B cell (primary cell): ENCODE measurements at regions not wholly inside any gene's neighbourhood (a gene's known extent, or its start where the extent isn't known, plus 50 kb on each side); places are given as distances from the start of the nearest gene placed in this dataset.

Experiments used
- EZH2 ChIP-seq: IDR thresholded peaks from 2 replicates; pipeline ENCODE4 v1.6.1; 2012; ENCODE audit warnings: borderline replicate concordance, low read depth, mild to moderate bottlenecking, moderate library complexity, low read length; ENCODE audit not compliant: insufficient read depth, poor library complexity, severe bottlenecking
- TF ChIP-seq, protein P1 (sequence below): fragments of 200-600 bp; IDR thresholded peaks from one replicate; pipeline ENCODE4 v1.8.0; 2022; ENCODE audit warnings: antibody characterized with exemption, mild to moderate bottlenecking

DNA sequence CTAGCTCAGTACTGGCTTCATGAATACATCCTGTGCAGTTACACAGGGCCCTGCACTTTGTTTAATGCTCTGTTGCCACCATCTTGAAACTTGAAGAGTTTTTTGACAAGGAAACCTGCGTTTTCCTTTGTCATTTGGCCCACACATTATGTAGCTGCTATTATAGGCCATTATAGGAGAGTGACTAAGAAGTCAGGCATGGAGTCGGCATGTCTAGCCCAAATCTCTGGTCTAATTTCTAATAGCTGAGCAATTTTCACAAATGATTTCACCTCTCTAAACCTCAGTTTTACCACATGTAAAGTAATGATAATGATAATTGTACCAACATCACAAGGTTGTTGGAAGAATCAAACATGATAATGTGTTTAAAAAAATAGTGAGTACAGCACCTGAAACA is 67.1 kb upstream of the MYLIP start:
- TF ChIP-seq, protein P1, sequence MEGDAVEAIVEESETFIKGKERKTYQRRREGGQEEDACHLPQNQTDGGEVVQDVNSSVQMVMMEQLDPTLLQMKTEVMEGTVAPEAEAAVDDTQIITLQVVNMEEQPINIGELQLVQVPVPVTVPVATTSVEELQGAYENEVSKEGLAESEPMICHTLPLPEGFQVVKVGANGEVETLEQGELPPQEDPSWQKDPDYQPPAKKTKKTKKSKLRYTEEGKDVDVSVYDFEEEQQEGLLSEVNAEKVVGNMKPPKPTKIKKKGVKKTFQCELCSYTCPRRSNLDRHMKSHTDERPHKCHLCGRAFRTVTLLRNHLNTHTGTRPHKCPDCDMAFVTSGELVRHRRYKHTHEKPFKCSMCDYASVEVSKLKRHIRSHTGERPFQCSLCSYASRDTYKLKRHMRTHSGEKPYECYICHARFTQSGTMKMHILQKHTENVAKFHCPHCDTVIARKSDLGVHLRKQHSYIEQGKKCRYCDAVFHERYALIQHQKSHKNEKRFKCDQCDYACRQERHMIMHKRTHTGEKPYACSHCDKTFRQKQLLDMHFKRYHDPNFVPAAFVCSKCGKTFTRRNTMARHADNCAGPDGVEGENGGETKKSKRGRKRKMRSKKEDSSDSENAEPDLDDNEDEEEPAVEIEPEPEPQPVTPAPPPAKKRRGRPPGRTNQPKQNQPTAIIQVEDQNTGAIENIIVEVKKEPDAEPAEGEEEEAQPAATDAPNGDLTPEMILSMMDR, result no peak
- TF ChIP-seq EZH2, result no peak
